Fibroblast of pulmonary artery (primary cell): ENCODE measurements at regions not wholly inside any gene's neighbourhood (a gene's known extent, or its start where the extent isn't known, plus 50 kb on each side); places are given as distances from the start of the nearest gene placed in this dataset.

ENCODE experiments used
- DNase-seq: peaks from one replicate; pipeline ENCODE4 v3.0.0-alpha.2; 2010; ENCODE audit warnings: low read depth
- H3K4me3 ChIP-seq: replicated peaks from 2 replicates; pipeline ENCODE4 v1.5.1; 2011; ENCODE audit warnings: low read depth, mild to moderate bottlenecking, control low read depth, low read length, moderate library complexity
- TF ChIP-seq, protein P1 (sequence below): IDR thresholded peaks from 2 replicates; pipeline ENCODE4 v1.5.1; 2011; ENCODE audit warnings: mild to moderate bottlenecking, control low read depth, low read length, inconsistent platforms; ENCODE audit errors: missing control alignments

DNA sequence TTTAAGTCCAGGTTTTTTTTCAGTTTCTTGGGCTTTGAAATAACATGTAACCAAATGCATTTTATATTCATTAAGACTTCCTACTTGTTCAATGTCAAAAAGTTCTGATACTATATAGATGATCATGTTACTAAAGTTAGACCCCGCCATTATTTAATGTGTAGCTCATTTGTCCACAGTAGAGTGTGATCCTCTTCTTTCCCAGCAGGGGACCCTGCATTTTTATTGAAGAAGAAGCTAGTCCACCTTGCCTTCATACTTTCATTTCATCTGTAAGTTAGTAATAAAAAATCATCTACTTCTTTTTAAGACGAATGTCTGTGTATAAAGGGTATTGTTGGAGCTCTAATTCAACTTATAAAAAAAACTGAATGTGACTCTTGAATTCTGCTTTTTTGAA lies 404.6 kb downstream of the SI start:
- H3K4me3 ChIP-seq = no peak overlapping the region
- TF ChIP-seq, protein P1, sequence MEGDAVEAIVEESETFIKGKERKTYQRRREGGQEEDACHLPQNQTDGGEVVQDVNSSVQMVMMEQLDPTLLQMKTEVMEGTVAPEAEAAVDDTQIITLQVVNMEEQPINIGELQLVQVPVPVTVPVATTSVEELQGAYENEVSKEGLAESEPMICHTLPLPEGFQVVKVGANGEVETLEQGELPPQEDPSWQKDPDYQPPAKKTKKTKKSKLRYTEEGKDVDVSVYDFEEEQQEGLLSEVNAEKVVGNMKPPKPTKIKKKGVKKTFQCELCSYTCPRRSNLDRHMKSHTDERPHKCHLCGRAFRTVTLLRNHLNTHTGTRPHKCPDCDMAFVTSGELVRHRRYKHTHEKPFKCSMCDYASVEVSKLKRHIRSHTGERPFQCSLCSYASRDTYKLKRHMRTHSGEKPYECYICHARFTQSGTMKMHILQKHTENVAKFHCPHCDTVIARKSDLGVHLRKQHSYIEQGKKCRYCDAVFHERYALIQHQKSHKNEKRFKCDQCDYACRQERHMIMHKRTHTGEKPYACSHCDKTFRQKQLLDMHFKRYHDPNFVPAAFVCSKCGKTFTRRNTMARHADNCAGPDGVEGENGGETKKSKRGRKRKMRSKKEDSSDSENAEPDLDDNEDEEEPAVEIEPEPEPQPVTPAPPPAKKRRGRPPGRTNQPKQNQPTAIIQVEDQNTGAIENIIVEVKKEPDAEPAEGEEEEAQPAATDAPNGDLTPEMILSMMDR = no peak
- no peak for DNase-seq

GRCh38 chr3:164658125-164658524 lies 420.2 kb downstream of the SI start:
- no peak overlapping the region for H3K4me3 ChIP-seq
- DNase-seq = no peak
- TF ChIP-seq, protein P1 = no peak

- DNase-seq = no peak
- H3K4me3 ChIP-seq = no peak overlapping the region
- TF ChIP-seq, protein P1 = no peak
Measured at GRCh38 chr3:164657631-164658030, 420.7 kb downstream of the SI start.

DNA sequence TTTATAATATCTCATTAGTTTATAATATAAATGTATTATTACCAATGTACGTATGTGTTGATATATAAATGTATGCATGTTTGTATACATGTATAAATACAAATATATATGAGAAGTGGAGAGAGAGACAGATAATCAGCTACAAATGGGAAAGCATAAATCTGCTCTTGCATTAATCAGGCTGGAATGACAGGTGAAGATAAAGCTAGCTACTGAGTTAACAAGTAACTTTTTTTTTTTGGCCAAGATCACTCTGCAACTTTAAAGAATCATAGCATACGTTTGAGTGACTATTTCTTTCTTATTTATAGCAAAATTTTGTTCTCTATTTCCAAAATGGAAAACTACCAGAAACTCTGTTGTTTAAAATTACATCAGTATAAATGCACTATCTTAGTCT lies 422.8 kb downstream of the SI start:
- TF ChIP-seq, protein P1 = no peak
- H3K4me3 ChIP-seq = no peak overlapping the region
- no peak for DNase-seq

DNA sequence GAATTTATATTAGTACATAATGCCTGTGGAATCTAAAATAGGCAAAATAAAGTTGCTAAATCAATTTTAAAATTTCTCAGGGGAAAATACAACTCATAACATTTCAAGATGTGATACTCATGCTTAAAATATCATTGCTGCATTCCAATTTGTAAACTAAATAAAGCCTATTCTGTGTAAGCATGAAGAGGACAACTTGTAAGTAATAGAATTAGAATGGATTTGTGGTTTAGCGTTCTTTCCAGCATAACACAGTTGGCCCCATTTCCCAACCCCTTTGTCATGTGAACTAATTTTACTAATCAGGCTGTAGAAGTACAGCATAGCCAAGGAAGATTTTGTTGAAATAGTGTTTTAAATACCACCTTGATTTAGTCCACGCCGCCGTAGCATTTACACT lies 437.2 kb downstream of the SI start:
- no peak overlapping the region for H3K4me3 ChIP-seq
- no peak for DNase-seq
- TF ChIP-seq, protein P1 = no peak

GRCh38 chr3:164640591-164640990 lies 437.7 kb downstream of the SI start:
- no peak overlapping the region for H3K4me3 ChIP-seq
- DNase-seq = no peak
- TF ChIP-seq, protein P1 = no peak

GRCh38 chr3:164620956-164621355 lies 457.3 kb downstream of the SI start:
- no peak for DNase-seq
- TF ChIP-seq, protein P1 = no peak

More at GRCh38 chr3:164620956-164621355, 457.3 kb downstream of the SI start:
- no peak overlapping the region for H3K4me3 ChIP-seq
